MM.1S (cell line): ENCODE measurements at regions not wholly inside any gene's neighbourhood (a gene's known extent, or its start where the extent isn't known, plus 50 kb on each side); places are given as distances from the start of the nearest gene placed in this dataset.

Source experiments
- DNase-seq: peaks from one replicate; pipeline ENCODE4 v3.0.0-alpha.2; 2015
- H2AFZ ChIP-seq: fragments of 300-600 bp; sonication (generic); 2 replicates; pipeline ENCODE4 v1.6.0; 2016; ENCODE audit warnings: antibody characterized with exemption, low read length
- H3F3A ChIP-seq: fragments of 300-600 bp; sonication (generic); 2 replicates; pipeline ENCODE4 v1.6.1; 2016; ENCODE audit warnings: mild to moderate bottlenecking, antibody characterized with exemption, low read length, moderate library complexity, mixed read lengths; ENCODE audit not compliant: insufficient read depth
- H3K27ac ChIP-seq: fragments of 300-600 bp; sonication (generic); 2 replicates; pipeline ENCODE4 v1.5.1; 2016; ENCODE audit warnings: mild to moderate bottlenecking, low read length
- H3K27me3 ChIP-seq: fragments of 300-600 bp; sonication (generic); replicated peaks from 2 replicates; pipeline ENCODE4 v1.6.0; 2016; ENCODE audit warnings: low read length; ENCODE audit not compliant: insufficient read depth
- H3K36me3 ChIP-seq: fragments of 300-600 bp; sonication (generic); replicated peaks from 2 replicates; pipeline ENCODE4 v1.6.1; 2016; ENCODE audit warnings: mild to moderate bottlenecking, low read length, mixed read lengths; ENCODE audit not compliant: insufficient read depth
- H3K4me1 ChIP-seq: fragments of 300-600 bp; sonication (generic); 2 replicates; pipeline ENCODE4 v1.6.1; 2016; ENCODE audit warnings: low read length, mixed read lengths
- H3K4me2 ChIP-seq: fragments of 300-600 bp; sonication (generic); 2 replicates; pipeline ENCODE4 v1.6.0; 2016; ENCODE audit warnings: low read depth, low read length
- H3K4me3 ChIP-seq: fragments of 300-600 bp; sonication (generic); 2 replicates; pipeline ENCODE4 v1.5.1; 2016; ENCODE audit warnings: low read length, mixed read lengths
- H3K79me2 ChIP-seq: fragments of 300-600 bp; sonication (generic); 2 replicates; pipeline ENCODE4 v1.6.1; 2016; ENCODE audit warnings: mixed run types, low read length, mixed read lengths
- H3K9ac ChIP-seq: fragments of 300-600 bp; sonication (generic); 2 replicates; pipeline ENCODE4 v1.6.1; 2016; ENCODE audit warnings: low read length, mixed read lengths
- H3K9me2 ChIP-seq: fragments of 300-600 bp; sonication (generic); replicated peaks from 2 replicates; pipeline ENCODE4 v1.6.1; 2016; ENCODE audit warnings: mild to moderate bottlenecking, low read length, mixed read lengths; ENCODE audit not compliant: insufficient read depth
- H3K9me3 ChIP-seq: fragments of 300-600 bp; sonication (generic); replicated peaks from 2 replicates; pipeline ENCODE4 v1.6.1; 2016; ENCODE audit warnings: mild to moderate bottlenecking, low read length, mixed read lengths; ENCODE audit not compliant: insufficient read depth
- H4K20me1 ChIP-seq: fragments of 300-600 bp; sonication (generic); 2 replicates; pipeline ENCODE4 v1.6.1; 2016; ENCODE audit warnings: mild to moderate bottlenecking, low read length, moderate library complexity, mixed read lengths; ENCODE audit not compliant: insufficient read depth
- EZH2 ChIP-seq: fragments of 300-600 bp; sonication (generic); optimal IDR thresholded peaks from 2 replicates; pipeline ENCODE3; 2017; ENCODE audit warnings: low read depth, mild to moderate bottlenecking, antibody characterized with exemption, low read length, mixed read lengths
- EZH2phosphoT487 ChIP-seq: fragments of 300-600 bp; sonication (generic); IDR thresholded peaks from 2 replicates; pipeline ENCODE4 v1.6.1; 2018; ENCODE audit warnings: antibody characterized with exemption, low read length
- TF ChIP-seq, protein P1 (sequence below): fragments of 300-600 bp; sonication (generic); IDR thresholded peaks from 2 replicates; pipeline ENCODE4 v1.5.1; 2016; ENCODE audit warnings: antibody characterized with exemption, low read length, mixed read lengths

GRCh38 chr12:83690465-83690864, 1003.8 kb downstream of the TMTC2 start:
- no peaks in the 10 kb centered on the region for H4K20me1 ChIP-seq
- H3K36me3 ChIP-seq, result no peaks in the 10 kb centered on the region

DNA sequence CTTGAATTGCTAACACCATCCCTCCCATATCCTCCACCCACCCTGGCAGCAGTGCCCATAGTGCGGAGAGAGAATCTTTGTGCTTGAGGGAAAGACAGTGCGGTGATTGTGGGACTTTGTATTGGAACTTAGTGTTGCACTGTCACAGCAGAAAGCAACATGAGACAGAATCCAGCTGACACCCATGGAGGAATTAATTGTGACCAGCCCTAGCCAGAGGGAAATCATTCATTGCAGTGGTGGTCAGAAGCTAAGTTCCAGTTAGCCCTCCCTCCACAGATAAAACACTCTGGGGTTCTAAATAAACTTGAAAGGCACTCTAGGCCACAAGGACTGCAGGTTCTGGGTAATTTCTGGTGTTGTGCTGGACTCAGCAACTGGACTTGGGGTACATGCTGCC, 1002.6 kb downstream of the TMTC2 start:
- Histone ChIP-seq H3K9ac (no peak overlapping the region), H3F3A (no peaks in the 10 kb centered on the region), H4K20me1 (no peaks in the 10 kb centered on the region), H3K4me2 (no peak overlapping the region), H3K79me2 (no peaks in the 10 kb centered on the region), H3K27me3 (no peaks in the 10 kb centered on the region), H3K4me1 (no peaks in the 10 kb centered on the region), H3K9me3 (no peaks in the 10 kb centered on the region), H2AFZ (no peak overlapping the region), H3K27ac (no peak overlapping the region), H3K4me3 (no peak overlapping the region), H3K36me3 (no peaks in the 10 kb centered on the region), H3K9me2 (no peaks in the 10 kb centered on the region)
- no peak for DNase-seq
- TF ChIP-seq EZH2phosphoT487, result no peak

More at GRCh38 chr12:83690465-83690864, 1003.8 kb downstream of the TMTC2 start:
- H3K4me2 ChIP-seq, result no peak overlapping the region
- no peaks in the 10 kb centered on the region for H3K4me1 ChIP-seq
- DNase-seq, result no peak
- TF ChIP-seq EZH2phosphoT487, result no peak
- TF ChIP-seq, protein P1, sequence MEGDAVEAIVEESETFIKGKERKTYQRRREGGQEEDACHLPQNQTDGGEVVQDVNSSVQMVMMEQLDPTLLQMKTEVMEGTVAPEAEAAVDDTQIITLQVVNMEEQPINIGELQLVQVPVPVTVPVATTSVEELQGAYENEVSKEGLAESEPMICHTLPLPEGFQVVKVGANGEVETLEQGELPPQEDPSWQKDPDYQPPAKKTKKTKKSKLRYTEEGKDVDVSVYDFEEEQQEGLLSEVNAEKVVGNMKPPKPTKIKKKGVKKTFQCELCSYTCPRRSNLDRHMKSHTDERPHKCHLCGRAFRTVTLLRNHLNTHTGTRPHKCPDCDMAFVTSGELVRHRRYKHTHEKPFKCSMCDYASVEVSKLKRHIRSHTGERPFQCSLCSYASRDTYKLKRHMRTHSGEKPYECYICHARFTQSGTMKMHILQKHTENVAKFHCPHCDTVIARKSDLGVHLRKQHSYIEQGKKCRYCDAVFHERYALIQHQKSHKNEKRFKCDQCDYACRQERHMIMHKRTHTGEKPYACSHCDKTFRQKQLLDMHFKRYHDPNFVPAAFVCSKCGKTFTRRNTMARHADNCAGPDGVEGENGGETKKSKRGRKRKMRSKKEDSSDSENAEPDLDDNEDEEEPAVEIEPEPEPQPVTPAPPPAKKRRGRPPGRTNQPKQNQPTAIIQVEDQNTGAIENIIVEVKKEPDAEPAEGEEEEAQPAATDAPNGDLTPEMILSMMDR, result no peak
- no peak for TF ChIP-seq EZH2
- H3K9me3 ChIP-seq, result no peaks in the 10 kb centered on the region
- no peaks in the 10 kb centered on the region for H3K9me2 ChIP-seq
- H3K4me3 ChIP-seq, result no peak overlapping the region
- no peaks in the 10 kb centered on the region for H3K27me3 ChIP-seq
- H2AFZ ChIP-seq, result no peak overlapping the region
- H3F3A ChIP-seq, result no peaks in the 10 kb centered on the region
- H3K27ac ChIP-seq, result no peak overlapping the region
- no peaks in the 10 kb centered on the region for H3K79me2 ChIP-seq
- H3K9ac ChIP-seq, result no peak overlapping the region

- no peak overlapping the region for H3K27ac ChIP-seq
Observed at GRCh38 chr12:83676781-83677295, 990.1 kb downstream of the TMTC2 start.

GRCh38 chr12:83666690-83667089, 980.0 kb downstream of the TMTC2 start:
- H3K4me1 ChIP-seq, result no peaks in the 10 kb centered on the region
- H3K4me3 ChIP-seq, result no peak overlapping the region
- H3K9me3 ChIP-seq, result no peaks in the 10 kb centered on the region
- no peak overlapping the region for H3K9ac ChIP-seq
- H3K36me3 ChIP-seq, result no peaks in the 10 kb centered on the region
- TF ChIP-seq EZH2phosphoT487 (no peak), EZH2 (no peak)
- TF ChIP-seq, protein P1, result no peak
- H2AFZ ChIP-seq, result no peak overlapping the region
- no peaks in the 10 kb centered on the region for H3F3A ChIP-seq
- H3K9me2 ChIP-seq, result no peaks in the 10 kb centered on the region
- no peaks in the 10 kb centered on the region for H3K79me2 ChIP-seq
- DNase-seq, result no peak
- no peaks in the 10 kb centered on the region for H3K27me3 ChIP-seq
- no peaks in the 10 kb centered on the region for H4K20me1 ChIP-seq
- no peak overlapping the region for H3K4me2 ChIP-seq
- no peak overlapping the region for H3K27ac ChIP-seq

More at GRCh38 chr12:83676781-83677295, 990.1 kb downstream of the TMTC2 start:
- TF ChIP-seq EZH2, result no peak
- no peaks in the 10 kb centered on the region for H4K20me1 ChIP-seq
- H3K9me3 ChIP-seq, result no peaks in the 10 kb centered on the region
- H3K4me1 ChIP-seq, result no peaks in the 10 kb centered on the region
- no peak overlapping the region for H3K9ac ChIP-seq
- no peak for DNase-seq
- no peaks in the 10 kb centered on the region for H3K9me2 ChIP-seq
- no peaks in the 10 kb centered on the region for H3K27me3 ChIP-seq
- no peaks in the 10 kb centered on the region for H3K36me3 ChIP-seq
- H3K79me2 ChIP-seq, result no peaks in the 10 kb centered on the region
- H3F3A ChIP-seq, result no peaks in the 10 kb centered on the region
- no peak overlapping the region for H3K4me3 ChIP-seq
- no peak overlapping the region for H2AFZ ChIP-seq
- no peak overlapping the region for H3K4me2 ChIP-seq
